ENCODE measurements at regions not wholly inside any gene's neighbourhood (a gene's known extent, or its start where the extent isn't known, plus 50 kb on each side); places are given as distances from the start of the nearest gene placed in this dataset.

GRCh38 chr9:105065098-105066088 is 137.4 kb upstream of the ABCA1 start:
- H3K27me3 ChIP-seq = no peaks in the 10 kb centered on the region
- H3K27ac ChIP-seq = peak overlapping the region; percentile 32 to 81 (median 54)
- no peak for TF ChIP-seq POLR2A (IDR thresholded peaks at IDR 0.05)
- TF ChIP-seq CTCF (IDR thresholded peaks at IDR 0.05) = no peak
- H3K9me3 ChIP-seq = no peaks in the 10 kb centered on the region
- H3K4me1 ChIP-seq = peaks cover 0 to 22% (median 9%) of the 10 kb centered on the region in 4 donors
- H3K4me3 ChIP-seq = no peak overlapping the region
- DNase-seq = no peak
- H3K36me3 ChIP-seq = no peaks in the 10 kb centered on the region

GRCh38 chr9:105066275-105066865 is 138.4 kb upstream of the ABCA1 start:
- Histone ChIP-seq H3K9me3 (no peaks in the 10 kb centered on the region), H3K4me1 (peaks cover 0 to 22% (median 9%) of the 10 kb centered on the region in 4 donors), H3K4me3 (no peak overlapping the region), H3K27ac (no peak overlapping the region), H3K36me3 (no peaks in the 10 kb centered on the region), H3K27me3 (no peaks in the 10 kb centered on the region)
- no peak for DNase-seq
- TF ChIP-seq POLR2A (IDR thresholded peaks at IDR 0.05) (no peak), CTCF (IDR thresholded peaks at IDR 0.05) (no peak)

GRCh38 chr9:105067895-105068580 is 140.1 kb upstream of the ABCA1 start:
- H3K4me3 ChIP-seq = no peak overlapping the region
- DNase-seq = no peak
- H3K4me1 ChIP-seq = peaks cover 0 to 22% (median 9%) of the 10 kb centered on the region in 4 donors
- no peaks in the 10 kb centered on the region for H3K36me3 ChIP-seq
- H3K27ac ChIP-seq = no peak overlapping the region
- no peaks in the 10 kb centered on the region for H3K9me3 ChIP-seq
- H3K27me3 ChIP-seq = no peaks in the 10 kb centered on the region
- TF ChIP-seq POLR2A (IDR thresholded peaks at IDR 0.05) (no peak), CTCF (IDR thresholded peaks at IDR 0.05) (no peak)

- TF ChIP-seq POLR2A (IDR thresholded peaks at IDR 0.05) = no peak
- TF ChIP-seq CTCF (IDR thresholded peaks at IDR 0.05) = no peak
- H3K4me1 ChIP-seq = peaks cover 0 to 12% (median 6%) of the 10 kb centered on the region in 4 donors
These were observed 141.3 kb upstream of the ABCA1 start for GRCh38 chr9:105069285-105069684.

GRCh38 chr9:105069696-105070095 is 141.7 kb upstream of the ABCA1 start:
- no peak for DNase-seq
- Histone ChIP-seq H3K27ac (no peak overlapping the region), H3K4me3 (no peak overlapping the region), H3K9me3 (no peaks in the 10 kb centered on the region), H3K27me3 (no peaks in the 10 kb centered on the region), H3K36me3 (no peaks in the 10 kb centered on the region), H3K4me1 (peaks cover 0 to 10% (median 4%) of the 10 kb centered on the region in 4 donors)
- no peak for TF ChIP-seq POLR2A (IDR thresholded peaks at IDR 0.05)
- TF ChIP-seq CTCF (IDR thresholded peaks at IDR 0.05) = no peak

More at GRCh38 chr9:105069285-105069684, 141.3 kb upstream of the ABCA1 start:
- DNase-seq = no peak
- no peaks in the 10 kb centered on the region for H3K9me3 ChIP-seq
- H3K36me3 ChIP-seq = no peaks in the 10 kb centered on the region
- H3K4me3 ChIP-seq = no peak overlapping the region
- H3K27me3 ChIP-seq = no peaks in the 10 kb centered on the region
- H3K27ac ChIP-seq = no peak overlapping the region

Measured in Peyer's patch (tissue), 4 donors.